ENCODE measurements at regions not wholly inside any gene's neighbourhood (a gene's known extent, or its start where the extent isn't known, plus 50 kb on each side); places are given as distances from the start of the nearest gene placed in this dataset.

DNA sequence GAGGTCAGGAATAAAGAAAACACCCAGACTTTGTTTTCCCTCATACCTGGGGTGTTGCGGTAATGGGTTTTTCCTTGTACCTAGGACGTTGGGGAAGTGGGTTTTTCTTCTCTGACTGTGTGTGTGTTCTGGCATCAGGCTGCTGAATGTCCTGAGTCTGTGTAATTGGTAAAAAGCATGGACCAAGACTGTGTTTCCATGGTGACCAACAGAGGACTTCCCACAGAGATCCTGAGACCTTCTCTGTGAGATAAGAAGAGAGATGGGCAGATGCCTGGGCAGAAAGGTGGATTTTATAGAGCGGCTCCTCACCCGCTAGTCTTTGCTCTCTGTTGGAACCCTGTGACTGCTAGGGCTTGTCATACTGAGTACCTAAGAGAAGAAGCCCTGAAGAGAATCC lies 135.4 kb upstream of the GGTLC1 start:
- Histone ChIP-seq H3K4me1 (no peaks in the 10 kb centered on the region), H3K36me3 (no peaks in the 10 kb centered on the region), H3K4me3 (no peak overlapping the region), H3K27ac (no peak overlapping the region), H3K9me3 (no peaks in the 10 kb centered on the region), H3K27me3 (no peaks in the 10 kb centered on the region)
- DNase-seq = no peak
- ATAC-seq (ENCODE audit: low FRiP score in 2 of 2) = no peak
- 80 to 85% methylated on average over 4 of the region's 4 CpGs for WGBS, 2 donors
- TF ChIP-seq, protein P1, sequence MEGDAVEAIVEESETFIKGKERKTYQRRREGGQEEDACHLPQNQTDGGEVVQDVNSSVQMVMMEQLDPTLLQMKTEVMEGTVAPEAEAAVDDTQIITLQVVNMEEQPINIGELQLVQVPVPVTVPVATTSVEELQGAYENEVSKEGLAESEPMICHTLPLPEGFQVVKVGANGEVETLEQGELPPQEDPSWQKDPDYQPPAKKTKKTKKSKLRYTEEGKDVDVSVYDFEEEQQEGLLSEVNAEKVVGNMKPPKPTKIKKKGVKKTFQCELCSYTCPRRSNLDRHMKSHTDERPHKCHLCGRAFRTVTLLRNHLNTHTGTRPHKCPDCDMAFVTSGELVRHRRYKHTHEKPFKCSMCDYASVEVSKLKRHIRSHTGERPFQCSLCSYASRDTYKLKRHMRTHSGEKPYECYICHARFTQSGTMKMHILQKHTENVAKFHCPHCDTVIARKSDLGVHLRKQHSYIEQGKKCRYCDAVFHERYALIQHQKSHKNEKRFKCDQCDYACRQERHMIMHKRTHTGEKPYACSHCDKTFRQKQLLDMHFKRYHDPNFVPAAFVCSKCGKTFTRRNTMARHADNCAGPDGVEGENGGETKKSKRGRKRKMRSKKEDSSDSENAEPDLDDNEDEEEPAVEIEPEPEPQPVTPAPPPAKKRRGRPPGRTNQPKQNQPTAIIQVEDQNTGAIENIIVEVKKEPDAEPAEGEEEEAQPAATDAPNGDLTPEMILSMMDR (IDR thresholded peaks at IDR 0.05) = no peak
- TF ChIP-seq POLR2A (IDR thresholded peaks at IDR 0.05) (no peak), EP300 (IDR thresholded peaks at IDR 0.05) (no peak), POLR2AphosphoS5 (IDR thresholded peaks at IDR 0.05) (no peak)

GRCh38 chr20:24118441-24119175 lies 130.0 kb upstream of the GGTLC1 start:
- 49% methylated on average over 15 to 16 of the region's 16 CpGs for WGBS, 2 donors
- ATAC-seq (ENCODE audit: low FRiP score in 2 of 2) (no peak), DNase-seq (no peak)

GRCh38 chr20:24118034-24118433 lies 129.5 kb upstream of the GGTLC1 start:
- H3K4me3 ChIP-seq = no peak overlapping the region
- H3K36me3 ChIP-seq = no peaks in the 10 kb centered on the region
- 38 to 42% methylated on average over 5 of the region's 5 CpGs for WGBS, 2 donors
- ATAC-seq (ENCODE audit: low FRiP score in 2 of 2) (no peak), DNase-seq (no peak)
- no peaks in the 10 kb centered on the region for H3K4me1 ChIP-seq
- no peaks in the 10 kb centered on the region for H3K27me3 ChIP-seq
- TF ChIP-seq POLR2AphosphoS5 (IDR thresholded peaks at IDR 0.05) (no peak), EP300 (IDR thresholded peaks at IDR 0.05) (no peak), POLR2A (IDR thresholded peaks at IDR 0.05) (no peak)
- TF ChIP-seq, protein P1 (IDR thresholded peaks at IDR 0.05) = no peak
- no peak overlapping the region for H3K27ac ChIP-seq
- H3K9me3 ChIP-seq = no peaks in the 10 kb centered on the region

More at GRCh38 chr20:24118441-24119175, 130.0 kb upstream of the GGTLC1 start:
- Histone ChIP-seq H3K36me3 (no peaks in the 10 kb centered on the region), H3K27me3 (no peaks in the 10 kb centered on the region), H3K4me3 (no peak overlapping the region), H3K9me3 (no peaks in the 10 kb centered on the region), H3K27ac (no peak overlapping the region), H3K4me1 (no peaks in the 10 kb centered on the region)
- no peak for TF ChIP-seq POLR2A (IDR thresholded peaks at IDR 0.05)
- TF ChIP-seq EP300 (IDR thresholded peaks at IDR 0.05) = no peak
- no peak for TF ChIP-seq POLR2AphosphoS5 (IDR thresholded peaks at IDR 0.05)
- TF ChIP-seq, protein P1 (IDR thresholded peaks at IDR 0.05) = no peak

DNA sequence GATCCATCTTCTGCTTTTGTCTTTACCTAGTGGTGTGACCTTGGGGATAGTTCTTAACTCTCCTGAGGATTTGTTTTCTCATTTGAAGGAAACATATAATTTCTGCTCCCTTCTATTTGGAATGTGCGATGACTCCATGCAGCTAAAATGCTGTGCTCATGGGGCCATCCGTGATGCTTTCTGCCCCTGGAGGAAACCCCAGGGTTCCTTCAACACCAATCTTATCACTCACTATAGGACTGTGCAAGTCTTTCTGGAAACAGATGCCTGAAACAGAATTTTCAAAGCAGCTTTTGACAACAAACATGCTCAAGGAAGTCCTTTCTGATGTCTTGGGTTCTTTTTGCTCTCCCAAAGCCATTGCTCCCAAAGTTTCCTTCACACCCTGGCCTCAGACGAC lies 128.8 kb upstream of the GGTLC1 start:
- DNase-seq (no peak), ATAC-seq (ENCODE audit: low FRiP score in 2 of 2) (no peak)
- H3K9me3 ChIP-seq = no peaks in the 10 kb centered on the region
- H3K4me3 ChIP-seq = no peak overlapping the region
- no peak overlapping the region for H3K27ac ChIP-seq
- no peaks in the 10 kb centered on the region for H3K36me3 ChIP-seq
- no peaks in the 10 kb centered on the region for H3K4me1 ChIP-seq
- TF ChIP-seq POLR2A (IDR thresholded peaks at IDR 0.05) (no peak), EP300 (IDR thresholded peaks at IDR 0.05) (no peak), POLR2AphosphoS5 (IDR thresholded peaks at IDR 0.05) (no peak)
- TF ChIP-seq, protein P1 (IDR thresholded peaks at IDR 0.05) = no peak
- no peaks in the 10 kb centered on the region for H3K27me3 ChIP-seq
- WGBS, 2 donors = 70 to 78% methylated on average over 3 of the region's 3 CpGs

GRCh38 chr20:24116611-24117010 lies 128.0 kb upstream of the GGTLC1 start:
- DNase-seq (no peak), ATAC-seq (ENCODE audit: low FRiP score in 2 of 2) (no peak)
- Histone ChIP-seq H3K4me1 (no peaks in the 10 kb centered on the region), H3K27me3 (no peaks in the 10 kb centered on the region), H3K27ac (no peak overlapping the region), H3K9me3 (no peaks in the 10 kb centered on the region), H3K36me3 (no peaks in the 10 kb centered on the region), H3K4me3 (no peak overlapping the region)
- WGBS, 2 donors = 68% methylated on average over 3 to 4 of the region's 4 CpGs
- TF ChIP-seq, protein P1 (IDR thresholded peaks at IDR 0.05) = no peak
- no peak for TF ChIP-seq EP300 (IDR thresholded peaks at IDR 0.05)
- no peak for TF ChIP-seq POLR2A (IDR thresholded peaks at IDR 0.05)

All from upper lobe of left lung (tissue), 6 donors.